Transverse colon (tissue), 4 donors: ENCODE measurements at regions not wholly inside any gene's neighbourhood (a gene's known extent, or its start where the extent isn't known, plus 50 kb on each side); places are given as distances from the start of the nearest gene placed in this dataset.
"Not testable (repeated sequence)": the region's sequence is repeated elsewhere in the genome, so short reads cannot be mapped to it uniquely, and the experiment has no call there.

Source experiments
- DNase-seq: peaks from one replicate; pipeline ENCODE4 v3.0.0-alpha.2; 2019
- H3K27ac ChIP-seq, 4 donors: fragments of 200-600 bp; sonication (generic); 2 replicates each; pipeline ENCODE4 v1.5.1; 2016 to 2018; ENCODE audit warnings: inconsistent platforms in 4 of 4
- H3K27me3 ChIP-seq: fragments of 200-600 bp; sonication (generic); 2 replicates; pipeline ENCODE4 v1.5.1; 2017; ENCODE audit warnings: inconsistent platforms
- H3K36me3 ChIP-seq, 4 donors: fragments of 200-600 bp; sonication (generic); 2 replicates each; pipeline ENCODE4 v1.5.1; 2017 to 2019; ENCODE audit warnings: inconsistent platforms in 4 of 4
- H3K4me1 ChIP-seq, 4 donors: fragments of 200-600 bp; sonication (generic); 2 replicates each; pipeline ENCODE4 v1.5.1; 2017 to 2020; ENCODE audit warnings: inconsistent platforms in 4 of 4
- H3K4me3 ChIP-seq, 4 donors: fragments of 200-600 bp; sonication (generic); 1 replicate in 1 of 4; 2 replicates in 3 of 4; pipeline versions ENCODE4 v1.5.1 to v1.6.1; 2017 to 2019; ENCODE audit warnings: inconsistent platforms in 4 of 4
- H3K9me3 ChIP-seq, 2 donors: fragments of 200-600 bp; sonication (generic); 2 replicates each; pipeline ENCODE4 v1.5.1; 2017 to 2019; ENCODE audit warnings: inconsistent platforms in 2 of 2
- EP300 ChIP-seq: sonication (generic); formaldehyde crosslinking; IDR thresholded peaks from one replicate; pipeline ENCODE4 v1.6.1; 2017; ENCODE audit warnings: antibody characterized with exemption, low read depth
- POLR2A ChIP-seq: fragments of 450-650 bp; IDR thresholded peaks from one replicate; pipeline ENCODE4 v1.6.1; 2016; ENCODE audit warnings: antibody characterized with exemption, mild to moderate bottlenecking, moderate library complexity
- POLR2AphosphoS5 ChIP-seq, 3 donors: sonication (generic); formaldehyde crosslinking; IDR thresholded peaks; one replicate each; pipeline ENCODE4 v1.6.1; 2016; ENCODE audit warnings: antibody characterized with exemption in 3 of 3
- WGBS, 2 donors: methylation state at CpG; one replicate each; pipeline ENCODE4 v1.1.5; 2018; ENCODE audit warnings: low coverage in 1 of 2; 5-methylcytosine and 5-hydroxymethylcytosine counted together
- in situ Hi-C, 4 donors: fragments of 200-750 bp; cut with MboI; loops; one replicate each; pipeline versions ENCODE4 v1.15.0 to v1.15.1; 2017; ENCODE audit warnings: low sequenced_read_pairs in 3 of 4, low pct_ligation_motif_present in 1 of 4, low pct_unique_long_range_greater_than_20kb in 1 of 4
- intact Hi-C: fragments of 100-400 bp; cut with DNase I; formaldehyde crosslinking; loops from one replicate; pipeline ENCODE4 v1.15.1; 2023; ENCODE audit warnings: low total_unique reads
- TF ChIP-seq, protein P1 (sequence below), 5 experiments: fragments of 200-600 bp in 3 of 5; fragments of 450-650 bp in 2 of 5; sonication (generic) in 3 of 5; IDR thresholded peaks; 1 replicate in 2 of 5; 2 replicates in 3 of 5; pipeline ENCODE4 v1.5.1; 2016 to 2017; ENCODE audit warnings: antibody characterized with exemption in 5 of 5, inconsistent platforms in 3 of 5, mild to moderate bottlenecking in 2 of 5, moderate library complexity in 1 of 5

DNA sequence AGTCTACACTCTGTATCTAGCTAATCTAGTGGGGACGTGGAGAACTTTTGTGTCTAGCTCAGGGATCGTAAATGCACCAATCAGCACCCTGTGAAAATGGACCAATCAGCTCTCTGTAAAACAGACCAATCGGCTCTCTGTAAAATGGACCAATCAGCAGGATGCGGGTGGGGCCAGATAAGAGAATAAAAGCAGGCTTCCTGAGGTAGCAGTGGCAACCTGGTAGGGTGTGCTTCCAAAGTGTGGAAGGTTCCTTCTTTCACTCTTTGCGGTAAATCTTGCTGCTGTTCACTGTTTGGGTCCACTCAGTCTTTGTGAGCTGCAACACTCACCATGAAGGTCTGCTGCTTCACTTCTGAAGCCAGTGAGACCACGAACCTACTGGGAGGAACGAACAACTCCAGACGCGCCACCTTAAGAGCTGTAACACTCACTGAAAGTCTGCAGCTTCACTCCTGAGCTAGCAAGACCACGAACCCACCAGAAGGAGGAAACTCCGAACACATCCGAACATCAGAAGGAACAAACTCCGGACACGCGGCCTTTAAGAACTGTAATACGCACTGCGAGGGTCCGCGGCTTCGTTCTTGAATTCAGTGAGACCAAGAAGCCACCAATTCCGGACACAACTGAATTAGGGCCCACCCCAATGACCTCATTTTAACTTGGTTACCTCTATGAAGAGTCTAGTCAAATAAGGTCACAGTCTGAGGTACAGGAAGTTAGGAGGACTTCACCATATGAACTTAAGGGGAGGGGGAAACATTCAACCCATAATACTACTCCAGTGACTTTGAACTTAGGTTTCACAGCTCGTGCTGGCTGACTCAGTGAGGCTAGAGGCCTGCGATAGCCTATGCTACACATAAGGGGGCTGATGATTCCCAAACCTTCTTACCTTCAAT, 59.8 kb upstream of the LPGAT1 start:
- H3K36me3 ChIP-seq, intact Hi-C loops, H3K9me3 ChIP-seq, H3K4me1 ChIP-seq, DNase-seq, H3K27ac ChIP-seq, H3K27me3 ChIP-seq, H3K4me3 ChIP-seq, in situ Hi-C loops: not testable (repeated sequence)
- 80 to 95% methylated on average over 1 to 23 of the region's 23 CpGs for WGBS, 2 donors

DNA sequence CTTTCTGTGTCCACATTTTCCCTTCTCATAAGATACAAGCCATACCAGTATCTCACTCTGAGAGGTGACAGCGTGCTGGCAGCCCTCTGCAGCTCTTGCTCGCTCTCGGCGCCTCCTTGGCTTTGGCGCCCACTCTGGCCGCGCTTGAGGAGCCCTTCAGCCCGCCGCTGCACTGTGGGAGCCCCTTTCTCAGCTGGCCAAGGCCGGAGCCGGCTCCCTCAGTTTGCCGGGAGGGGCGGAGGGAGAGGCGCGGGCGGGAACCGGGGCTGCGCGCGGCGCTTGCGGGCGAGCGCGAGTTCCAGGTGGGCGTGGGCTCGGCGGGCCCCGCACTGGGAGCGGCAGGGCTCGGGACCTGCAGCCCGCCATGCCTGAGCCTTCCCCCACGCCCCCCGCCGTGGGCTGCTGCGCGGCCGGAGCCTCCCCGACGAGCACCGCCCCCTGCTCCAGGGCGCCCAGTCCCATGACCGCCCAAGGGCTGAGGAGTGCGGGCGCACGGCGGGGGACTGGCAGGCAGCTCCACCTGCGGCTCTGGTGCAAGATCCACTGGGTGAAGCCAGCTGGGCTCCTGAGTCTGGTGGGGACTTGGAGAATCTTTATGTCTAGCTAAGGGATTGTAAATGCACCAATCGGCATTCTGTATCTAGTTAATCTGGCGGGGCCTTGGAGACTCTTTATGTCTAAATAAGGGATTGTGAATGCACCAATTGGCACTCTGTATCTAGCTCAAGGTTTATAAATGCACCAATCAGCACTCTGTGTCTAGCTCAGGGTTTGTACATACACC, 58.9 kb upstream of the LPGAT1 start:
- H3K27ac ChIP-seq, H3K36me3 ChIP-seq, DNase-seq, intact Hi-C loops, H3K27me3 ChIP-seq, in situ Hi-C loops, H3K9me3 ChIP-seq, H3K4me1 ChIP-seq: not testable (repeated sequence)
- peak overlapping the region in 1 of 4 donors; percentile 18 for H3K4me3 ChIP-seq
- WGBS, 2 donors, result 87% methylated on average over 17 of the region's 50 CpGs; no CpG with 5 or more reads in 1 of the 2 donors

DNA sequence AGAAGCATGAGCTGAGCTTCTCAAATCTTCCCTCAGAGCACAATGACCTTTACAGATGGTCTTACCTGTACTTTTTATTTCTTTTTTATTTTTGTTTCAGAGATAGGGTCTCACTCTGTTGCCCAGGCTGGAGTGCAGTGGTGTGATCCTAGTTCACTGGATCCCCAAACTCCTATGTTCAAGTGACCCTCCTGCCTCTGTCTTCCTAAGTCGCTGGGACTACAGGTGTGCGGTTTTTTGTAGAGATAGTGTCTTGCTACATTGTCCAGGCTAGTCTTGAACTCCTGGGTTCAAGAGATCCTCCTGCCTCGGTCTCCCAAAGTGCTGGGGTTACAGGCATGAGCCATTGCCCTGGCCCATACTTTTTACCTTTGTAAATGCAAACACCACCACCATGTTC, 56.0 kb upstream of the LPGAT1 start:
- Histone ChIP-seq H3K4me1 (no peaks in the 10 kb centered on the region), H3K9me3 (peaks cover 0 to 4% of the 10 kb centered on the region in 2 donors), H3K4me3 (no peak overlapping the region), H3K27ac (no peak overlapping the region), H3K36me3 (no peaks in the 10 kb centered on the region), H3K27me3 (no peaks in the 10 kb centered on the region)
- DNase-seq, result no peak
- intact Hi-C loops, result no loop called here
- TF ChIP-seq POLR2AphosphoS5 (IDR thresholded peaks at IDR 0.05) (no peak), EP300 (no peak)
- TF ChIP-seq, protein P1, sequence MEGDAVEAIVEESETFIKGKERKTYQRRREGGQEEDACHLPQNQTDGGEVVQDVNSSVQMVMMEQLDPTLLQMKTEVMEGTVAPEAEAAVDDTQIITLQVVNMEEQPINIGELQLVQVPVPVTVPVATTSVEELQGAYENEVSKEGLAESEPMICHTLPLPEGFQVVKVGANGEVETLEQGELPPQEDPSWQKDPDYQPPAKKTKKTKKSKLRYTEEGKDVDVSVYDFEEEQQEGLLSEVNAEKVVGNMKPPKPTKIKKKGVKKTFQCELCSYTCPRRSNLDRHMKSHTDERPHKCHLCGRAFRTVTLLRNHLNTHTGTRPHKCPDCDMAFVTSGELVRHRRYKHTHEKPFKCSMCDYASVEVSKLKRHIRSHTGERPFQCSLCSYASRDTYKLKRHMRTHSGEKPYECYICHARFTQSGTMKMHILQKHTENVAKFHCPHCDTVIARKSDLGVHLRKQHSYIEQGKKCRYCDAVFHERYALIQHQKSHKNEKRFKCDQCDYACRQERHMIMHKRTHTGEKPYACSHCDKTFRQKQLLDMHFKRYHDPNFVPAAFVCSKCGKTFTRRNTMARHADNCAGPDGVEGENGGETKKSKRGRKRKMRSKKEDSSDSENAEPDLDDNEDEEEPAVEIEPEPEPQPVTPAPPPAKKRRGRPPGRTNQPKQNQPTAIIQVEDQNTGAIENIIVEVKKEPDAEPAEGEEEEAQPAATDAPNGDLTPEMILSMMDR (IDR thresholded peaks at IDR 0.05), result no peak
- 89 to 94% methylated on average over 3 of the region's 3 CpGs for WGBS, 2 donors
- in situ Hi-C loops, result no loop called here

DNA sequence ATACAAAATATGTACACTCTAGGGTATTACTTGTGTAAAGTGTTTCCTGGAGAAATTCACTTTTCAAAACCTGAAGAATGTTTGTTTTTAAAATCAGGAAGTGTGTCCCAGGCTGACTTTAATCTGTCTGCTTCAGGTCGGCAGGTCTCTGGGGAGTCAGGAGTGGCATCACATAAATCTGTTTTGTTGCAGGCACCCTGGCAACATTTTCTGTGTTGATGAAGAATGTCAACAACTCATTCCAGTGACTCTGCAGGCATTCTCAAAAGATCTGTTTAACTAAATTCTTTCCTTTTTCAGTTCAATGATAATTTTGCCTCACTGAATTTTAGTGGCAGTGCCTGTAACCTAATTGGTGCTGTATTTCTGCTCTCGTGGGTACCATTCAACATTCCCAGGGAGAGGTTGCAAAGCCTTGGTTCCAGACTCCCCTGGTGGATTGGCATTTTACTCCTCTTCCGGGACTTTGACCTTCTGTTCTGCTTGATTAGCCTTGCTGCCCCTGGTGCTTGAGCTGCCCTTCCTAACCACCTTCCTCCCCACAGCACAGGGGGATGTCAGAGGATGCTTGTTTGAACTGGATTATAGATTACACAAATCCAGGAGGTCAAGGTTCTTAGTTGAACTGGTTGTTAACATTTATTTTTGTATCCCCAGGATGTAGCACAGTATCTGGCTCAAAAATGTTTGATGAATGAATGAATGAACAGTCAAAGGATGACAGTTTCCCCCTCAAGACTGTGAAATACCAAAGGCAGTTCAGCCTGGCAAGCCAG, 55.4 kb upstream of the LPGAT1 start:
- no peaks in the 10 kb centered on the region for H3K4me1 ChIP-seq
- no peak overlapping the region for H3K4me3 ChIP-seq
- in situ Hi-C loops (no loop called here), intact Hi-C loops (no loop called here)
- no peaks in the 10 kb centered on the region for H3K27me3 ChIP-seq
- 14 to 28% methylated on average over 1 to 3 of the region's 3 CpGs for WGBS, 2 donors
- no peak for DNase-seq
- H3K36me3 ChIP-seq, result no peaks in the 10 kb centered on the region
- TF ChIP-seq POLR2A (no peak), POLR2AphosphoS5 (IDR thresholded peaks at IDR 0.05) (no peak), EP300 (no peak)
- TF ChIP-seq, protein P1 (IDR thresholded peaks at IDR 0.05), result no peak
- no peak overlapping the region for H3K27ac ChIP-seq
- peaks cover 4% of the 10 kb centered on the region in 2 donors for H3K9me3 ChIP-seq
